HEK293T (cell line): ENCODE measurements at regions not wholly inside any gene's neighbourhood (a gene's known extent, or its start where the extent isn't known, plus 50 kb on each side); places are given as distances from the start of the nearest gene placed in this dataset.

ENCODE experiments used
- ARNT ChIP-seq: fragments of 450-650 bp; IDR thresholded peaks from 2 replicates; pipeline ENCODE4 v1.6.1; 2017; ENCODE audit warnings: mild to moderate bottlenecking
- NFRKB ChIP-seq: fragments of 450-650 bp; IDR thresholded peaks from 2 replicates; pipeline ENCODE4 v1.6.1; 2016; ENCODE audit warnings: mild to moderate bottlenecking, moderate library complexity
- SUZ12 ChIP-seq: fragments of 450-650 bp; IDR thresholded peaks from 2 replicates; pipeline ENCODE4 v1.6.1; 2016; ENCODE audit warnings: mild to moderate bottlenecking
- ZNF384 ChIP-seq: fragments of 450-650 bp; IDR thresholded peaks from 2 replicates; pipeline ENCODE4 v1.6.1; 2016

DNA sequence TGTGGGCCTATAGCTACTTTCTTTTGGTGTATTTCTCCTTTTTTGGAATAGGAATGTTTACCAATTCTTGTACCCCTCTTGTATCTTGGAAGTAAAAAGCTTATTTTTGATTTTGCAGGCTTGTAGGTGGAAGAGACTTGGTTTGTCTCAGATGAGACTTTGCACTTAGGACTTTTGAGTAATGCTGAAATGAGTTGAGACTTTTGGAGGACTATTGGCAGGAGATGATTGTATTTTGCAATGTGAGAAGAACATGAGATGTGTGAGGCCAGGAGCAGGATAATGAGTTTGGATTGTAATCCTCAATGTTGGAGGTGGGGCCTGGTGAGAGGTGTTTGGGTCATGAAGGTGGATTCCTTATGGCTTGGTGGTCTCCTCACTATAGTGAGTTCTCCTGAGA, 106.3 kb downstream of the KBTBD8 start:
- TF ChIP-seq ZNF384 (no peak), NFRKB (no peak), ARNT (no peak), SUZ12 (no peak)
